AG04450 (cell line): ENCODE measurements at regions not wholly inside any gene's neighbourhood (a gene's known extent, or its start where the extent isn't known, plus 50 kb on each side); places are given as distances from the start of the nearest gene placed in this dataset.

Experiments
- CTCF ChIA-PET: fragments of 300-600, 350-600 bp; formaldehyde crosslinking; extraction: SDS; loops from one replicate; lab custom pipeline; 2022; ENCODE audit warnings: antibody characterized with exemption, inconsistent platforms; lab: Charles Lee
- POLR2A ChIA-PET: fragments of 350-600 bp; formaldehyde crosslinking; extraction: SDS; loops from one replicate; lab custom pipeline; 2021; ENCODE audit warnings: antibody characterized with exemption, inconsistent platforms; lab: Yijun Ruan, JAX
- DNase-seq: peaks from one replicate; pipeline ENCODE4 v3.0.0-alpha.2; 2011; ENCODE audit warnings: low read depth, low spot score
- H3K27ac ChIP-seq: one replicate; pipeline ENCODE4 v1.5.1; 2012; ENCODE audit warnings: low read depth, low read length, control low read depth
- H3K27me3 ChIP-seq: one replicate; pipeline ENCODE4 v1.6.0; 2012; ENCODE audit warnings: low read length; ENCODE audit not compliant: control insufficient read depth, insufficient read depth
- H3K4me3 ChIP-seq: 2 replicates; pipeline ENCODE4 v1.5.1; 2011; ENCODE audit warnings: mild to moderate bottlenecking, low read depth, low read length, control low read depth
- H3K9me3 ChIP-seq: 2 replicates; pipeline ENCODE4 v1.5.1; 2012; ENCODE audit warnings: low read length; ENCODE audit not compliant: control insufficient read depth, insufficient read depth
- TF ChIP-seq, protein P1 (sequence below): IDR thresholded peaks from 2 replicates; pipeline ENCODE4 v1.5.1; 2011; ENCODE audit warnings: low read depth, low read length, control low read depth, inconsistent platforms

DNA sequence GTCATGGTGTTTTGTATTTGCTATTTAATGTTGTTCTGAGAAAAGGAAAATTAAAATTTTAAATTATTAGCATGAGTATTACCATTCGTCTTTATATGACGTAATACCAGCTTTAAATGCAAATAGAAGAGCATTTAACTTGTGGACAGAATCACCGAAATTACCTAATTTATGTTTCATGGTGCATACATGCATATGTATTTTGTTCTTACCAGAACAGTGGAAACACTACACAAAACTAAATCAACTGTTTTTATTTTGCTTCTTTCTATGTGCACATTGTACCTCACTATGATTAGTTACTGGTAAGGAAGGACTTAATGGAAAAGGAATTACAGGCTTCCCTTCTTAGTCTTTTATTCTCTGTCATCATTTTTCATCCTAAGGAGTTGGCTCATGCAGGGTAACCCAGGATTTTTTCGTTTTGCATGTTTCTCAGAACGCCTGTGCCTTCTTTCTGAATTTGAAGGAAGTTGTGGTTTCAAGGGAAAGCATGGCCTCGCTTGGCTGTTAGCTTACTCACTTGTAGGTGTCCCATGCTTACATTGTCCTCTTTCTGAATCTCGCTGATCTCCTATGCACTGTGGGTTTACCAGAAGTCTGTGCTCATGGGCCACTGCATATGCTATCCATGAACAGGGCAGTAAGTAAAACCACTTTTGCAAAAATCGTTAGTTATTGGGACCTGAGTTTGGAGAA lies 300.0 kb upstream of the PUDP start:
- Histone ChIP-seq H3K27ac (no peak overlapping the region), H3K4me3 (no peak overlapping the region), H3K9me3 (no peaks in the 10 kb centered on the region), H3K27me3 (no peaks in the 10 kb centered on the region)
- TF ChIP-seq, protein P1, sequence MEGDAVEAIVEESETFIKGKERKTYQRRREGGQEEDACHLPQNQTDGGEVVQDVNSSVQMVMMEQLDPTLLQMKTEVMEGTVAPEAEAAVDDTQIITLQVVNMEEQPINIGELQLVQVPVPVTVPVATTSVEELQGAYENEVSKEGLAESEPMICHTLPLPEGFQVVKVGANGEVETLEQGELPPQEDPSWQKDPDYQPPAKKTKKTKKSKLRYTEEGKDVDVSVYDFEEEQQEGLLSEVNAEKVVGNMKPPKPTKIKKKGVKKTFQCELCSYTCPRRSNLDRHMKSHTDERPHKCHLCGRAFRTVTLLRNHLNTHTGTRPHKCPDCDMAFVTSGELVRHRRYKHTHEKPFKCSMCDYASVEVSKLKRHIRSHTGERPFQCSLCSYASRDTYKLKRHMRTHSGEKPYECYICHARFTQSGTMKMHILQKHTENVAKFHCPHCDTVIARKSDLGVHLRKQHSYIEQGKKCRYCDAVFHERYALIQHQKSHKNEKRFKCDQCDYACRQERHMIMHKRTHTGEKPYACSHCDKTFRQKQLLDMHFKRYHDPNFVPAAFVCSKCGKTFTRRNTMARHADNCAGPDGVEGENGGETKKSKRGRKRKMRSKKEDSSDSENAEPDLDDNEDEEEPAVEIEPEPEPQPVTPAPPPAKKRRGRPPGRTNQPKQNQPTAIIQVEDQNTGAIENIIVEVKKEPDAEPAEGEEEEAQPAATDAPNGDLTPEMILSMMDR = no peak
- no peak for DNase-seq
- ChIA-PET CTCF (no interaction called here), POLR2A (no interaction called here)

DNA sequence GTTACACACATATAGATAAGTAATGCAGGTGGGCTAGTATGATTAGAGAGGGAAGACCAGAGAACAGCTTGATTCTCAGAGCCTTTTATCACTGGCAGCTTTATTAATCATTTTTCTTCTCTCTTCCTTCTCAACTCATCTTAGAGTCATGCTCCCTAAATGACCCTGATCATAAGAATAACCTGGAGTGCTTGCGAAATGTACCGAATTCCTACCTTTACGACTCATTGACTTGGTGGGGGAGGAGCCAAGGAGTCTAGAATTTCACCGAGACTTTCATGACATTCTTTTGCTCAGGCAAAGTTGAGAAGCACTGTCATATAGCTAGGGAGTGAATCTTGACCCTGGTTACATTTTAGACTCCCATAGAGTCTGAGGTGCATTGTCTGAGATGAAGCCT lies 298.9 kb upstream of the PUDP start:
- Histone ChIP-seq H3K27ac (no peak overlapping the region), H3K4me3 (no peak overlapping the region), H3K27me3 (no peaks in the 10 kb centered on the region), H3K9me3 (no peaks in the 10 kb centered on the region)
- POLR2A ChIA-PET = no interaction called here
- CTCF ChIA-PET = no interaction called here
- TF ChIP-seq, protein P1 = no peak
- no peak for DNase-seq

GRCh38 chrX:7444967-7445366 lies 297.0 kb upstream of the PUDP start:
- ChIA-PET CTCF (no interaction called here), POLR2A (no interaction called here)
- H3K4me3 ChIP-seq = no peak overlapping the region
- H3K27me3 ChIP-seq = no peaks in the 10 kb centered on the region
- no peak overlapping the region for H3K27ac ChIP-seq
- no peaks in the 10 kb centered on the region for H3K9me3 ChIP-seq
- no peak for DNase-seq
- TF ChIP-seq, protein P1 = no peak

DNA sequence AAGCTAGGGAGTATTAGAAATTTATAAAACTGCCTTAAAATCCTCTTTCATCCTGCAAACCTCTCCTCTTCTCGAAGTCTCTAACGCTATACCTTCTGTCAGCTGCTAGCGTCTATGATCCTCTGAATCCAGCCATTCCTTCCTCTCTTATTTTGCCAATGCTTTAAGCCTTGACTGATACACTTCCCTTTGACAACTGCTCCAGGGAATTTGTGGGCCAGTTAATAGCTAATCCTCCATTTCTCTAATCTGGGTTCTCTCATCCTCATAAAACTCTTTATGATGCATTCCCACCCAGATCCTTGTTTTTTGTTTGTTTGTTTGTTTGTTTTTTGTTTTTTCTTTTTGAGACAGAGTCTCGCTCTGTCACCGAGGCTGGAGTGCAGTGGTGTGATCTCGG lies 293.6 kb upstream of the PUDP start:
- TF ChIP-seq, protein P1 = no peak
- CTCF ChIA-PET = no interaction called here
- Histone ChIP-seq H3K27me3 (no peaks in the 10 kb centered on the region), H3K4me3 (no peak overlapping the region), H3K9me3 (no peaks in the 10 kb centered on the region), H3K27ac (no peak overlapping the region)
- POLR2A ChIA-PET = no interaction called here
- DNase-seq = no peak

DNA sequence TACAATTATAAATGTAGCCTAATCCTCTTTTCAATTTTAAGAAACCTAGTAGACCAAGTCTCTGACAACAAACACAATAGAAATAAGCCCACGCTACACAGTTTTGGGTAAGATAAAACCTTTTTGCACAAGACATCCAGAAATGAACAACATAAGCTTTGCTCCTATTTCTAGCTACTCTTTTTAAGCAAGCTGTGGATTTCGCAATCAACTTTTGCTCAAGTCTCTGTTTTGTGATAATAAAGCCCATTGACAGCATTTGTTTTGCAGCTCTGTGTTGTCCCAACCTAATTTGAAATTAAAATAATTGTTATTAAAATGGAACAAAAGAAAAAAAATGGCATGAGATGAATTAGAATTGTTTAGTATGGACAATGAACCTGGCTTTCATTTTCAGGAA lies 287.9 kb upstream of the PUDP start:
- Histone ChIP-seq H3K27ac (no peak overlapping the region), H3K4me3 (no peak overlapping the region), H3K27me3 (no peaks in the 10 kb centered on the region), H3K9me3 (no peaks in the 10 kb centered on the region)
- no peak for DNase-seq
- ChIA-PET CTCF (no interaction called here), POLR2A (no interaction called here)
- TF ChIP-seq, protein P1 = no peak
